Gastrocnemius medialis (tissue), 4 donors: ENCODE measurements at regions not wholly inside any gene's neighbourhood (a gene's known extent, or its start where the extent isn't known, plus 50 kb on each side); places are given as distances from the start of the nearest gene placed in this dataset.

Experiments used
- POLR2A ChIP-seq, 2 donors: fragments of 450-650 bp; IDR thresholded peaks; one replicate each; pipeline ENCODE4 v1.6.1; 2017; ENCODE audit warnings: antibody characterized with exemption in 2 of 2, mild to moderate bottlenecking in 2 of 2, moderate library complexity in 2 of 2
- TF ChIP-seq, protein P1 (sequence below), 5 experiments: fragments of 450-650 bp in 3 of 5; fragments of 200-600 bp in 2 of 5; sonication (generic) in 2 of 5; IDR thresholded peaks in 4 of 5; conservative IDR thresholded peaks in 1 of 5; 1 replicate in 4 of 5; 2 replicates in 1 of 5; pipeline ENCODE4 v1.5.1; 2016 to 2019; ENCODE audit warnings: antibody characterized with exemption in 5 of 5, mild to moderate bottlenecking in 3 of 5, moderate library complexity in 3 of 5

GRCh38 chr5:82459626-82460025, 181.5 kb upstream of the RPS23 start:
- TF ChIP-seq, protein P1, sequence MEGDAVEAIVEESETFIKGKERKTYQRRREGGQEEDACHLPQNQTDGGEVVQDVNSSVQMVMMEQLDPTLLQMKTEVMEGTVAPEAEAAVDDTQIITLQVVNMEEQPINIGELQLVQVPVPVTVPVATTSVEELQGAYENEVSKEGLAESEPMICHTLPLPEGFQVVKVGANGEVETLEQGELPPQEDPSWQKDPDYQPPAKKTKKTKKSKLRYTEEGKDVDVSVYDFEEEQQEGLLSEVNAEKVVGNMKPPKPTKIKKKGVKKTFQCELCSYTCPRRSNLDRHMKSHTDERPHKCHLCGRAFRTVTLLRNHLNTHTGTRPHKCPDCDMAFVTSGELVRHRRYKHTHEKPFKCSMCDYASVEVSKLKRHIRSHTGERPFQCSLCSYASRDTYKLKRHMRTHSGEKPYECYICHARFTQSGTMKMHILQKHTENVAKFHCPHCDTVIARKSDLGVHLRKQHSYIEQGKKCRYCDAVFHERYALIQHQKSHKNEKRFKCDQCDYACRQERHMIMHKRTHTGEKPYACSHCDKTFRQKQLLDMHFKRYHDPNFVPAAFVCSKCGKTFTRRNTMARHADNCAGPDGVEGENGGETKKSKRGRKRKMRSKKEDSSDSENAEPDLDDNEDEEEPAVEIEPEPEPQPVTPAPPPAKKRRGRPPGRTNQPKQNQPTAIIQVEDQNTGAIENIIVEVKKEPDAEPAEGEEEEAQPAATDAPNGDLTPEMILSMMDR (IDR thresholded peaks at IDR 0.05 in 4 of 5, conservative IDR thresholded peaks at IDR 0.05 in 1 of 5) = no peak
- no peak for TF ChIP-seq POLR2A (IDR thresholded peaks at IDR 0.05)
